ENCODE measurements at regions not wholly inside any gene's neighbourhood (a gene's known extent, or its start where the extent isn't known, plus 50 kb on each side); places are given as distances from the start of the nearest gene placed in this dataset.

GRCh38 chr12:4089956-4090355 is 183.6 kb upstream of the CCND2 start (continued):
- no peak for TF ChIP-seq RBBP5 (conservative IDR thresholded peaks at IDR 0.05)
- TF ChIP-seq, protein P1, sequence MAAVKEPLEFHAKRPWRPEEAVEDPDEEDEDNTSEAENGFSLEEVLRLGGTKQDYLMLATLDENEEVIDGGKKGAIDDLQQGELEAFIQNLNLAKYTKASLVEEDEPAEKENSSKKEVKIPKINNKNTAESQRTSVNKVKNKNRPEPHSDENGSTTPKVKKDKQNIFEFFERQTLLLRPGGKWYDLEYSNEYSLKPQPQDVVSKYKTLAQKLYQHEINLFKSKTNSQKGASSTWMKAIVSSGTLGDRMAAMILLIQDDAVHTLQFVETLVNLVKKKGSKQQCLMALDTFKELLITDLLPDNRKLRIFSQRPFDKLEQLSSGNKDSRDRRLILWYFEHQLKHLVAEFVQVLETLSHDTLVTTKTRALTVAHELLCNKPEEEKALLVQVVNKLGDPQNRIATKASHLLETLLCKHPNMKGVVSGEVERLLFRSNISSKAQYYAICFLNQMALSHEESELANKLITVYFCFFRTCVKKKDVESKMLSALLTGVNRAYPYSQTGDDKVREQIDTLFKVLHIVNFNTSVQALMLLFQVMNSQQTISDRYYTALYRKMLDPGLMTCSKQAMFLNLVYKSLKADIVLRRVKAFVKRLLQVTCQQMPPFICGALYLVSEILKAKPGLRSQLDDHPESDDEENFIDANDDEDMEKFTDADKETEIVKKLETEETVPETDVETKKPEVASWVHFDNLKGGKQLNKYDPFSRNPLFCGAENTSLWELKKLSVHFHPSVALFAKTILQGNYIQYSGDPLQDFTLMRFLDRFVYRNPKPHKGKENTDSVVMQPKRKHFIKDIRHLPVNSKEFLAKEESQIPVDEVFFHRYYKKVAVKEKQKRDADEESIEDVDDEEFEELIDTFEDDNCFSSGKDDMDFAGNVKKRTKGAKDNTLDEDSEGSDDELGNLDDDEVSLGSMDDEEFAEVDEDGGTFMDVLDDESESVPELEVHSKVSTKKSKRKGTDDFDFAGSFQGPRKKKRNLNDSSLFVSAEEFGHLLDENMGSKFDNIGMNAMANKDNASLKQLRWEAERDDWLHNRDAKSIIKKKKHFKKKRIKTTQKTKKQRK (IDR thresholded peaks at IDR 0.05; ENCODE audit: low read depth, low read length), result no peak
- TF ChIP-seq CBX5 (IDR thresholded peaks at IDR 0.05; ENCODE audit: low read depth), result no peak
- no peak for TF ChIP-seq KDM1A (IDR thresholded peaks at IDR 0.05; ENCODE audit: borderline replicate concordance)
- TF ChIP-seq PAX5 (IDR thresholded peaks at IDR 0.05; ENCODE audit: borderline replicate concordance, low read depth, low read length), result no peak
- no peak for TF ChIP-seq PAX8 (IDR thresholded peaks at IDR 0.05)
- TF ChIP-seq CBX3 (IDR thresholded peaks at IDR 0.05; ENCODE audit: borderline replicate concordance, low read depth), result no peak
- no peak for TF ChIP-seq ZNF207 (IDR thresholded peaks at IDR 0.05; ENCODE audit: borderline replicate concordance)
- no peak for TF ChIP-seq SPI1 (IDR thresholded peaks at IDR 0.05; ENCODE audit: borderline replicate concordance, insufficient read depth, low read depth, low read length)
- TF ChIP-seq SMAD5 (IDR thresholded peaks at IDR 0.05; ENCODE audit: low read depth), result no peak
- TF ChIP-seq SMAD1 (IDR thresholded peaks at IDR 0.05; ENCODE audit: low read depth, partially characterized antibody), result no peak
- no peak for TF ChIP-seq IRF4 (IDR thresholded peaks at IDR 0.05; ENCODE audit: low read depth, low read length)
- TF ChIP-seq ZBTB4 (CRISPR knock-in tag; IDR thresholded peaks at IDR 0.05), result no peak
- TF ChIP-seq EP300 (IDR thresholded peaks at IDR 0.05; ENCODE audit: borderline replicate concordance in 1 of 2, control insufficient read depth in 1 of 2, low read depth in 2 of 2, low read length in 2 of 2), result no peak
- no peak for TF ChIP-seq ATF3 (IDR thresholded peaks at IDR 0.05; ENCODE audit: borderline replicate concordance, extremely low read depth, low read depth, low read length)
